ENCODE measurements at regions not wholly inside any gene's neighbourhood (a gene's known extent, or its start where the extent isn't known, plus 50 kb on each side); places are given as distances from the start of the nearest gene placed in this dataset.

DNA sequence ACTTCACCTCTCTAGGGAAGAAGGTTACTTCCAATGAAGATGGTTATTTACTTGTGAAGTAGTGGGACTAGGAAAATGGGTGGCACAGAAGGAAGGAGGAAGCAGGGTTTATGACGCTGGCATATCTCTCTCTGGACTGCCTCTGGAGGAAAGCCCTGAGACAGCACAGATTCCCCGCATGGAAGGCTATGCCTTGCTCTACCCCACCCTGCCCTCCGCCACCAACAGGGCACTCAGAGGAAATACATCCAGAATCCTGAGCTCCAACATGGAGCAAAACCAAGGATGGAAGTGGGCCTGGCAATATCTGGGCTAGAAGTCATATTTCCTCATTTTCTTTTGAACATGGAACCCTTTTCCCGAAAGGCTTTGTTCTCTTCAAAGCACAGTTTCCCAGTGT, 346.9 kb downstream of the ZSWIM6 start:
- Histone ChIP-seq H3K9me3 (no peaks in the 10 kb centered on the region), H3K36me3 (no peaks in the 10 kb centered on the region), H3K27me3 (no peaks in the 10 kb centered on the region), H3K4me1 (peaks cover 0 to 5% (median 0%) of the 10 kb centered on the region in 9 donors), H3K4me3 (no peak overlapping the region), H3K27ac (no peak overlapping the region)
- intact Hi-C loops (cut with DNase I): no loop called here
- no peak for TF ChIP-seq CTCF (IDR thresholded peaks at IDR 0.05)
- DNase-seq (no peak), ATAC-seq (no peak)
- WGBS, 2 donors: 70 to 89% methylated on average over 4 of the region's 4 CpGs

- DNase-seq (no peak), ATAC-seq (no peak)
- no peak for TF ChIP-seq CTCF (IDR thresholded peaks at IDR 0.05)
- intact Hi-C loops (cut with DNase I): no loop called here
- H3K27ac ChIP-seq: no peak overlapping the region
- H3K4me1 ChIP-seq: no peaks in the 10 kb centered on the region
- WGBS, 2 donors: 53 to 77% methylated on average over 3 of the region's 3 CpGs
- H3K27me3 ChIP-seq: peaks cover 0 to 1% (median 0%) of the 10 kb centered on the region in 7 donors
- H3K36me3 ChIP-seq: no peaks in the 10 kb centered on the region
- H3K4me3 ChIP-seq: no peak overlapping the region
- no peaks in the 10 kb centered on the region for H3K9me3 ChIP-seq
These were observed 347.5 kb downstream of the ZSWIM6 start for GRCh38 chr5:61679562-61679961.

- intact Hi-C loops (cut with DNase I): no loop called here
- Histone ChIP-seq H3K9me3 (no peaks in the 10 kb centered on the region), H3K4me3 (no peak overlapping the region), H3K36me3 (no peaks in the 10 kb centered on the region), H3K4me1 (no peaks in the 10 kb centered on the region), H3K27me3 (peaks cover 0 to 4% (median 0%) of the 10 kb centered on the region in 7 donors), H3K27ac (no peak overlapping the region)
- ATAC-seq (no peak), DNase-seq (no peak)
- no peak for TF ChIP-seq CTCF (IDR thresholded peaks at IDR 0.05)
- 85 to 90% methylated on average over 2 of the region's 2 CpGs for WGBS, 2 donors
These were observed 348.2 kb downstream of the ZSWIM6 start for GRCh38 chr5:61680247-61680646.

- Histone ChIP-seq H3K9me3 (no peaks in the 10 kb centered on the region), H3K27me3 (peaks cover 0 to 4% (median 0%) of the 10 kb centered on the region in 7 donors), H3K27ac (no peak overlapping the region), H3K36me3 (no peaks in the 10 kb centered on the region), H3K4me3 (no peak overlapping the region), H3K4me1 (no peaks in the 10 kb centered on the region)
- TF ChIP-seq CTCF (IDR thresholded peaks at IDR 0.05): no peak
- intact Hi-C loops (cut with DNase I): no loop called here
- no peak for ATAC-seq
- no peak for DNase-seq
- 86 to 90% methylated on average over 5 of the region's 5 CpGs for whole genome bisulfite sequencing, 2 donors
These were observed 351.1 kb downstream of the ZSWIM6 start for GRCh38 chr5:61683148-61683547.

DNA sequence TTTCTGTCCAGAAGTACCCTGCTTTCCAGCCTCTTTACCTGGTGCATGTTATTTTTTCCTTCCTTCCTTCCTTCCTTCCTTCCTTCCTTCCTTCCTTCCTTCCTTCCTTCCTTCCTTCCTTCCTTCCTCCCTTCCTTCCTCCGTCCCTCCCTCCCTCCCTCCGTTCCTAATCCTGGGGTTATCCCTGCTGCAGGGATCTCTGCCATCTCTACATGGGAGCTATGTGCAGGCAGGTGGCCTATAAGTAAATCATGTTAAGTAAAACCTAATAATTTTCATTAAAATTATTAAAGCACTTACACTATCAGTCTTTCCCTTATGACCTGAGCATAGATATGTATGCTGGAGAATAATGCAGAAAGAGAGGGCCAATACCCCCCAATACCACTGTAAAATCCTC, 351.9 kb downstream of the ZSWIM6 start:
- no peaks in the 10 kb centered on the region for H3K4me1 ChIP-seq
- peaks cover 0 to 5% (median 0%) of the 10 kb centered on the region in 7 donors for H3K27me3 ChIP-seq
- H3K27ac ChIP-seq: no peak overlapping the region
- no peaks in the 10 kb centered on the region for H3K36me3 ChIP-seq
- 76 to 80% methylated on average over 2 of the region's 2 CpGs for whole genome bisulfite sequencing, 2 donors
- intact Hi-C loops (cut with DNase I): no loop called here
- H3K9me3 ChIP-seq: no peaks in the 10 kb centered on the region
- no peak for TF ChIP-seq CTCF (IDR thresholded peaks at IDR 0.05)
- ATAC-seq (no peak), DNase-seq (no peak)
- no peak overlapping the region for H3K4me3 ChIP-seq
